GM10248 (cell line): ENCODE measurements at regions not wholly inside any gene's neighbourhood (a gene's known extent, or its start where the extent isn't known, plus 50 kb on each side); places are given as distances from the start of the nearest gene placed in this dataset.

ENCODE experiments used
- CTCF ChIA-PET: fragments of 300-600 bp; sonication (Branson Sonifier 250); formaldehyde crosslinking; extraction: SDS; loops from one replicate; lab custom pipeline; 2021; ENCODE audit warnings: antibody characterized with exemption; lab: Yijun Ruan, JAX
- POLR2A ChIA-PET: fragments of 350-650 bp; sonication (Branson Sonifier 250); formaldehyde crosslinking; extraction: SDS; loops from one replicate; lab custom pipeline; 2020; ENCODE audit warnings: antibody characterized with exemption; lab: Yijun Ruan, JAX
- DNase-seq: peaks from one replicate; pipeline ENCODE4 v3.0.0; 2012; ENCODE audit errors: extremely low spot score
- TF ChIP-seq, protein P1 (sequence below): IDR thresholded peaks from 2 replicates; pipeline ENCODE4 v1.5.1; 2012; ENCODE audit warnings: mild to moderate bottlenecking, low read depth; ENCODE audit errors: extremely low read depth, missing control alignments, control extremely low read depth

DNA sequence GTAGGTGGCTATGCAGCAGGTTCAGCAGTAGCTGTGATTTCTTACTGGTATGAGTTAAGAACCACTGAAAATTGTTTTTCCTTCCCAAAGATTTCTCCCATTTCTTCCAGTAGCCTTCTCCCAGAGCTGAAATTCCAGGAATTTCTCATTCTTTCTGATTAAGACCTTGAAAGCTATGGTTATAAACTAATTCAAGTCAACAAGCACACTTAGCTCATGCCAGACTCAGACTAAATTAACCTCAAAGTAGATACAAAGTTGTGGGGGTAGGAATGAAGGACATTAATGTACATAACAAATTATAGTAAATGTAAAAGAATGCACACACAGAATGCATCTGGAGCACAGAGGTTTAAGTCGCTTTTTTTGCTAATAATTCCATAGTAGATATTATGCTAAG, 103.6 kb upstream of the SOX11 start:
- CTCF ChIA-PET, result interaction anchor here (1.0 kb wide), 2 partner anchors 14 to 16 kb away, joined by 3 read pairs; no protein-coding TSS in a partner anchor
- DNase-seq, result no peak
- POLR2A ChIA-PET, result no interaction called here
- TF ChIP-seq, protein P1, sequence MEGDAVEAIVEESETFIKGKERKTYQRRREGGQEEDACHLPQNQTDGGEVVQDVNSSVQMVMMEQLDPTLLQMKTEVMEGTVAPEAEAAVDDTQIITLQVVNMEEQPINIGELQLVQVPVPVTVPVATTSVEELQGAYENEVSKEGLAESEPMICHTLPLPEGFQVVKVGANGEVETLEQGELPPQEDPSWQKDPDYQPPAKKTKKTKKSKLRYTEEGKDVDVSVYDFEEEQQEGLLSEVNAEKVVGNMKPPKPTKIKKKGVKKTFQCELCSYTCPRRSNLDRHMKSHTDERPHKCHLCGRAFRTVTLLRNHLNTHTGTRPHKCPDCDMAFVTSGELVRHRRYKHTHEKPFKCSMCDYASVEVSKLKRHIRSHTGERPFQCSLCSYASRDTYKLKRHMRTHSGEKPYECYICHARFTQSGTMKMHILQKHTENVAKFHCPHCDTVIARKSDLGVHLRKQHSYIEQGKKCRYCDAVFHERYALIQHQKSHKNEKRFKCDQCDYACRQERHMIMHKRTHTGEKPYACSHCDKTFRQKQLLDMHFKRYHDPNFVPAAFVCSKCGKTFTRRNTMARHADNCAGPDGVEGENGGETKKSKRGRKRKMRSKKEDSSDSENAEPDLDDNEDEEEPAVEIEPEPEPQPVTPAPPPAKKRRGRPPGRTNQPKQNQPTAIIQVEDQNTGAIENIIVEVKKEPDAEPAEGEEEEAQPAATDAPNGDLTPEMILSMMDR, result no peak

DNA sequence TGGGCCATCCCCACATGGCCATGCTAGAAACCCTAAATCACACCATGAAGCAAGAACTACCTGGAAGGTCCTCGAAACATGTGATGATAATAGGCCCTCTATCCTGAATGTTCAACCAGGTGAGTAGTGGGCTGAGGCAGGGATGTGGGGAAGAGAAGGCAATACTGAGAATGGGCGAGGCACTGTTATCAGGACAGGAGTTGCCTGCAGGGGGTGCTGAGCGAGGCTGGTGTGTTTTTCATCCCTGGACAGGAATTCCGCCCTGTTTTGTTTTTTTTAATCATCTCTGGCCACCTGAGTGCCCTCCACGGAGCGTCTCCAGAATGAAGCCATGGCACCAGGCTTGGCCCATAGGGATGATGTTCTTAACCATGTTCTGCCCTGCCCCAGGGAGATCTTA, 103.0 kb upstream of the SOX11 start:
- no peak for DNase-seq
- TF ChIP-seq, protein P1, result no peak
- CTCF ChIA-PET, result interaction anchor here (1.0 kb wide), 1 partner anchor 14 kb away, joined by 3 read pairs; no protein-coding TSS in a partner anchor
- POLR2A ChIA-PET, result no interaction called here

DNA sequence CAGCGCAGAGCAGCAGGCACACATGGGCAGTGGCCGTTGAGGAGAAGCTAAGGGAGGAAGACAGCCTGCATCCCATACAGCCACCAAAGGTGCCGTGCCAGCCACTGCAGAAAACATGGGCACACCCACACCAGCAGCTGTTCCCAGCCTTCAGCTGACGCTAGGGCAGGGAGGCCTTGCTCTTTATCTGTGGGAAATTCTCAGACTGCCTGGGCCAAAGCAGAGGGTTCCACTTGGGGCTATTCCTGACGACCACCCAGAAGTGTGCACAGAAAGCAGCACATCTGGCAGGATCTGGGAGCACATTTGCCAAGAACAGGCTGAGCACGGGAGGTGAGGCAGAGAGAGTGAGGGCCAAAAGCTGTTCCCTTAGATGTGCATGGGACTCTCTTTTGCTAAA, 101.3 kb upstream of the SOX11 start:
- TF ChIP-seq, protein P1, result no peak
- CTCF ChIA-PET, result no interaction called here
- no peak for DNase-seq
- POLR2A ChIA-PET, result no interaction called here

DNA sequence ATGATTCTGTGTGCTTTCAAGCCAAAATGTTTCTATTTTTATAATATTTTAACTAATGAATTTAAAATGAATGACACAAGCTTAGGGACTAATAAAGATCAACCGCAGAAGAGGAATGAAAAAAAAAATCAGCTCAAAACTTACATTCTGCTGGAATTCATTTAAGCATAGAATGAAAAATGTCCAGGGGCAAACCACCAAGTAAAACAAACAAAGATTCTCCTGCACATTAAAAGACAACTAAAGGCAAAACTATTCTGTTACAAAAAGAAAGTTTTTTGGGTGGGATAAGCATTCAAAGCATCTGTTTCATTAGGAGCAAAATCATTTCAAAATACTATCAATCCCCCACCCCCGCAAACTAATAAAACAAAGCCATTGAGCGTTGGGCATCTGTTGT, 99.3 kb upstream of the SOX11 start:
- POLR2A ChIA-PET, result no interaction called here
- CTCF ChIA-PET, result interaction anchor here (1.8 kb wide), 1 partner anchor 9 kb away, joined by 4 read pairs; no protein-coding TSS in a partner anchor
- no peak for DNase-seq
- TF ChIP-seq, protein P1, result no peak

DNA sequence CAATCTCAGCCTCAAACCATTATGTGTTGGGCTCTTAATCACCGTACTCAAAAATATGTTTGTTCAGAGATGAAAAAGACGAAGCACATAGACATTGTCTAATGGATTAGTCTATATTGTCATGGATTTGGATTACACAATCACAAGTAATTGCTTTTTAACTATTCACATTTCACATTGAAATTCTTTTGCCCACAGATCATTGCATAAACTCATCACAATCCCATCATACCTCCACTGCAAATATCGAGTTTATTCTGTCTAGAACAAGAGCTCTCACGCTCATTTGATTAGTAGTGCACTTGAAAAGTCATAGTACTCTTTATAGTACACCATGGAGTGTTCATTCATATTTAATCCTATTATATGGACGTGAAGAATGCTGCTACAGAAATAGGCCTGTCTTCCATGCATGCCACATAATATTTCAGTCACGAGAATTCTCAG, 97.9 kb upstream of the SOX11 start:
- ChIA-PET CTCF (no interaction called here), POLR2A (no interaction called here)
- TF ChIP-seq, protein P1, result no peak
- no peak for DNase-seq

DNA sequence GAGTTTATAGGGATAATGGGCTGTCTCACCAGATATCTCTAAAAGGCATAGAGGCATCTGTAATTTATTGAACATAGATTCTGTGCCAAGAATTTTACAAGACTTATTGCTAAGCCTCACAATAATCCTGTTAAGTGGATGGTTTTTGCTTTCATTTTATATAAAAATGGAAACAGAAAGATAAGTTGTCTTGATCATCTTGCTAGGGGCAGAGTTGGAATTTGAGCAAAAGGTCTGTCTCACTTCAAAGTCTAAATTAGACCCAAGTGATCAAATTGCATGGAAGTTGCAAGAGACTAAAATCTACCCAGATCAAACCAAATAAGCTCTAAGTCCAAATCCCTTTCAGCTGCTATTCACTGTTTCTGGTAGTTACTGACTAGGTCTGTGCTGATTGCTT, 95.3 kb upstream of the SOX11 start:
- ChIA-PET CTCF (interaction anchor here (1.6 kb wide), 1 partner anchor 11 kb away, joined by 6 read pairs; no protein-coding TSS in a partner anchor), POLR2A (no interaction called here)
- no peak for DNase-seq
- TF ChIP-seq, protein P1, result no peak
